Cardiac septum (tissue), 1 donor: ENCODE measurements at regions not wholly inside any gene's neighbourhood (a gene's known extent, or its start where the extent isn't known, plus 50 kb on each side); places are given as distances from the start of the nearest gene placed in this dataset.

Source experiments
- DNase-seq: peaks from one replicate; pipeline ENCODE4 v3.0.0-alpha.2; 2020; ENCODE audit warnings: low spot score
- intact Hi-C: fragments of 100-400 bp; cut with DNase I; formaldehyde crosslinking; loops from one replicate; pipeline ENCODE4 v1.14.0; 2022
- donor health status: DM: no; HTN: no; CAD: no.

GRCh38 chr13:22103046-22104027, 432.5 kb downstream of the FGF9 start:
- DNase-seq, result no peak
- intact Hi-C loops, result no loop called here

- intact Hi-C loops, result no loop called here
- DNase-seq, result no peak
Measured at GRCh38 chr13:22106058-22106457, 435.2 kb downstream of the FGF9 start.

- intact Hi-C loops, result no loop called here
- no peak for DNase-seq
Measured at GRCh38 chr13:22107549-22107948, 436.7 kb downstream of the FGF9 start.

GRCh38 chr13:22108283-22108942, 437.5 kb downstream of the FGF9 start:
- DNase-seq, result no peak
- intact Hi-C loops, result no loop called here

- no peak for DNase-seq
- intact Hi-C loops, result no loop called here
Measured at GRCh38 chr13:22108979-22109378, 438.1 kb downstream of the FGF9 start.

- intact Hi-C loops, result no loop called here
- DNase-seq, result no peak
Measured at GRCh38 chr13:22110368-22110767, 439.5 kb downstream of the FGF9 start.

GRCh38 chr13:22111152-22111783, 440.4 kb downstream of the FGF9 start:
- no peak for DNase-seq
- intact Hi-C loops, result no loop called here

- intact Hi-C loops, result no loop called here
- DNase-seq, result no peak
Measured at GRCh38 chr13:22111961-22112360, 441.1 kb downstream of the FGF9 start.

- intact Hi-C loops, result no loop called here
- no peak for DNase-seq
Measured at GRCh38 chr13:22112956-22113745, 442.3 kb downstream of the FGF9 start.

- intact Hi-C loops, result no loop called here
Measured at GRCh38 chr13:22114630-22115311, 443.9 kb downstream of the FGF9 start.

GRCh38 chr13:22118158-22118557, 447.3 kb downstream of the FGF9 start:
- no peak for DNase-seq
- intact Hi-C loops, result no loop called here

More at GRCh38 chr13:22114630-22115311, 443.9 kb downstream of the FGF9 start:
- DNase-seq, result no peak

GRCh38 chr13:22120646-22121045, 449.8 kb downstream of the FGF9 start:
- no peak for DNase-seq
- intact Hi-C loops, result no loop called here

- intact Hi-C loops, result no loop called here
Measured at GRCh38 chr13:22121146-22121739, 450.4 kb downstream of the FGF9 start.

GRCh38 chr13:22126433-22127021, 455.7 kb downstream of the FGF9 start:
- no peak for DNase-seq
- intact Hi-C loops, result no loop called here

More at GRCh38 chr13:22121146-22121739, 450.4 kb downstream of the FGF9 start:
- DNase-seq, result no peak

- DNase-seq, result no peak
- intact Hi-C loops, result no loop called here
Measured at GRCh38 chr13:22127277-22128164, 456.6 kb downstream of the FGF9 start.

GRCh38 chr13:22128441-22129408, 457.9 kb downstream of the FGF9 start:
- DNase-seq, result no peak
- intact Hi-C loops, result no loop called here
